Fibroblast of mammary gland (primary cell): ENCODE measurements at regions not wholly inside any gene's neighbourhood (a gene's known extent, or its start where the extent isn't known, plus 50 kb on each side); places are given as distances from the start of the nearest gene placed in this dataset.

Experiments
- DNase-seq: peaks from one replicate; pipeline ENCODE4 v3.0.0-alpha.2; 2010; ENCODE audit warnings: low read depth
- H3K4me3 ChIP-seq: 2 replicates; pipeline ENCODE4 v1.5.1; 2011; ENCODE audit warnings: low read depth, mild to moderate bottlenecking, low read length, moderate library complexity; ENCODE audit not compliant: control insufficient read depth
- CTCF ChIP-seq: conservative IDR thresholded peaks from 2 replicates; pipeline ENCODE4 v1.5.1; 2011; ENCODE audit warnings: low read depth, low read length, inconsistent platforms; ENCODE audit not compliant: control insufficient read depth, insufficient read depth

- TF ChIP-seq CTCF: no peak
- no peak overlapping the region for H3K4me3 ChIP-seq
- DNase-seq: no peak
Observed at GRCh38 chr14:66380143-66380542, 106.0 kb upstream of the CCDC196 start.

GRCh38 chr14:66381755-66382154 lies 104.4 kb upstream of the CCDC196 start:
- H3K4me3 ChIP-seq: no peak overlapping the region
- TF ChIP-seq CTCF: no peak
- DNase-seq: no peak

DNA sequence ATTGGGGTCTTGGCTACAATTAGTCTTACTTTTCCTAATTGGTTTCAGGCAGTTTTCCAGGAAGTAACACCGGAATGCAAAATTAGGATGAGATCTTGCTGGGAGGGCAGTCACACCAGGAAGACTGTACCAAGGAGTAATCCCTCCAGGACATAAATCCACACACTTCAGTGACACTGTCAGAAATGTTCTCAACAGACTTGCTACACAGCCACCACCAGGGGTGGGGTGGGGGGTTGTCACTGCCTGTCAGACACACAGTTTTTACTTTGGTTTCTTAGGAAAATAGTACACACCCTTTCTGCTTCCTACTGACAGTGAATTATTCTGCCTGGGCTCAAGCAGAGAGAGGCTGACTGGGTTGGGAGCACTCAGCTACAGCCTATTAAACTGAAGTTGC lies 102.9 kb upstream of the CCDC196 start:
- no peak overlapping the region for H3K4me3 ChIP-seq
- no peak for TF ChIP-seq CTCF
- no peak for DNase-seq

DNA sequence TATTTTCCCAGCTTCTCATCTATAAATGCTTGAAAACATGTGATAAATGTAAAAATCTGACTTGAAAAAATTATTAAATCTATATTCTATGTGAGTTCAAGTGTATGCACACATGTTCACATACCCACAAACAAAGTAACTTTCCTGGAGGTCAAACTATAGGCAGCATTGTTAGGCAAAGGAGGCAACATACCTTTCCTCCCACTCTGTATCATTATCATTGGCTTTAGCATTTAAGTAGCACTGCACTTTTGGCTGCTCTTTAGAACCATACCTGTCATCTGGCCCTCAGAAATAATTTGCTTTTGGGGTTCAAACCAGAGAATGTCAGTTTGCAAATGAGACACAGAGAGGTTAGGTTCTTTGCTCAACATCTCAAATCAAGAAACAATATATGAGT lies 102.4 kb upstream of the CCDC196 start:
- DNase-seq: no peak
- H3K4me3 ChIP-seq: no peak overlapping the region
- no peak for TF ChIP-seq CTCF

DNA sequence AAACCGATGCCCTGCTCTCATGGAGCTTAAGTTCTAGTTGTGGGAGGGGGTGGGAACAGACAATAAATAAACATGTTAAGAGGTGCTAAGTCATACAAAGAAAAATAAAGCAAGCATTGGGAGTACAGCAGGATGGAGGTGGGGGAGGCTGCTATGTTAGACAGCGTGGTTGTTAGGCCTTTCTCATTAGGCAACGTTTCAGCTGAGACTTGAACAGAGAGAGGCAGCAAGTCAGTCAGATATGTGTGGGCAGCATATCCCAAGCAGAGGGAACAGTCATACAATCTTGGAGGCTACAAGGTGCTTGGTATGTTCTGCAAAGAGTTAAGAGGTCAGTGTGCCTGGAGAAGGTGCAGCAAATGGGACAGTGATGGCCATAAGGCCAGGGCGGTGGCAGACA lies 97.7 kb upstream of the CCDC196 start:
- DNase-seq: no peak
- no peak overlapping the region for H3K4me3 ChIP-seq
- TF ChIP-seq CTCF: no peak

DNA sequence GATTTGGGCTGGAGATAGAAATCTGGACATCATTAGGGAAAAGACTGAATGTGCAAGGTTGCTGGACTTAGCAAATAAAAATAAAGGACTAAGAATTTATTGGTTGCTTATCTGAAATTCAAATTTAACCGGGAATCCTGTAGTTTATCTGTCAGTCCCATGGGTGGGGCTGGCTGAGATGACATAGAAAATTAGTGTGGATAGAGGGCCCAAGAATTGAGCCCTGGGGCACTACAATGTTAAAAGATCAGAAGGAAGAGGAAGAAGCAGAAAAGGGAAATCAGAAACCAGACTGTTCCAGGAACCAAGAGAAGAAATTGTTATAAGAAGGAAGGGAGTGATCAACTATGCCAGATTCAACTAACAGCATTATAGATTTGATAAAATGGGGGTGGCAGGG lies 96.7 kb upstream of the CCDC196 start:
- no peak for DNase-seq
- no peak overlapping the region for H3K4me3 ChIP-seq
- no peak for TF ChIP-seq CTCF

DNA sequence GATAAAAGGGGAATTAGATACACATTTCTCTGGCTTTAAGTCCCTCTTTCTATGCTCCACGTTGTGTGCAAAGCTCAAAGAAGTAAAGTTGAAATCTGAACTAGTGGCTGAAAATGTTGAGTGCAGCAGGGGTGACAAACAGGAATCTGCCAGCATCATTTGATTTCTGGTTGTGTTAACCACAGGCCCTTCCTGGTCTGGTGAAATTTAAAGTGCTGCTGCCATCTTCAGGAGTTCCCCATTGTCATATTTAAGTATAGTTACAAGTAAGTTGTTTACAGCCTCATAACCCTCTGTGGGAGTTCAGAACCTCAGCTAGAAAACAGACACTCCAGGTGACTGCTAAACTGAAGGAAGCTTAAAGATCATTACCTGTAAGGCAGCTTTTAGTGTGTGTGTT lies 90.9 kb upstream of the CCDC196 start:
- no peak for DNase-seq
- no peak for TF ChIP-seq CTCF
- H3K4me3 ChIP-seq: no peak overlapping the region
